Caco-2 (cell line): ENCODE measurements at regions not wholly inside any gene's neighbourhood (a gene's known extent, or its start where the extent isn't known, plus 50 kb on each side); places are given as distances from the start of the nearest gene placed in this dataset.

Experiments
- BruUV-seq: library from RNA; stranded (reverse); fragments of 400-500 nt; replicated peaks from 2 replicates; lab custom pipeline; 2021; lab: Mats Ljungman, UMichigan
- CTCF ChIA-PET: fragments of 300-600 bp; sonication (Branson Sonifier 250); formaldehyde crosslinking; loops from one replicate; lab custom pipeline; 2022; ENCODE audit warnings: antibody characterized with exemption; lab: Charles Lee
- POLR2A ChIA-PET: fragments of 300-600 bp; sonication (Branson Sonifier 250); formaldehyde crosslinking; loops from one replicate; lab custom pipeline; 2022; ENCODE audit warnings: antibody characterized with exemption; lab: Charles Lee
- DNase-seq, 2 experiments: peaks; one replicate each; pipeline versions ENCODE4 v3.0.0 to v3.0.0-alpha.2; 2020 to 2022
- H3K27me3 ChIP-seq: replicated peaks from 2 replicates; pipeline ENCODE4 v1.6.0; 2011; ENCODE audit warnings: low read length; ENCODE audit not compliant: control insufficient read depth, insufficient read depth
- H3K36me3 ChIP-seq: 2 replicates; pipeline ENCODE4 v1.5.1; 2011; ENCODE audit warnings: low read length; ENCODE audit not compliant: control insufficient read depth, insufficient read depth
- H3K4me1 ChIP-seq: fragments of 250-450 bp; sonication (Bioruptor Pico); 2 replicates; pipeline ENCODE4 v1.5.1; 2020; ENCODE audit warnings: mild to moderate bottlenecking
- H3K4me3 ChIP-seq: 2 replicates; pipeline ENCODE4 v1.5.1; 2011; ENCODE audit warnings: low read depth, mild to moderate bottlenecking, control low read depth, low read length
- H3K9me3 ChIP-seq: fragments of 250-450 bp; sonication (Bioruptor Pico); 2 replicates; pipeline ENCODE4 v1.5.1; 2020; ENCODE audit warnings: mild to moderate bottlenecking, moderate library complexity
- H3K27ac Mint-ChIP-seq: one replicate; pipeline ENCODE4 v1.8.0; 2022; ENCODE audit warnings: mixed read lengths; ENCODE audit not compliant: unreplicated experiment
- H3K27me3 Mint-ChIP-seq: one replicate; pipeline ENCODE4 v1.8.0; 2022; ENCODE audit warnings: mixed read lengths; ENCODE audit not compliant: insufficient read depth, unreplicated experiment
- H3K36me3 Mint-ChIP-seq: one replicate; pipeline ENCODE4 v1.8.0; 2022; ENCODE audit warnings: mild to moderate bottlenecking, mixed read lengths; ENCODE audit not compliant: insufficient read depth, unreplicated experiment
- H3K4me1 Mint-ChIP-seq: one replicate; pipeline ENCODE4 v1.8.0; 2022; ENCODE audit warnings: low read depth, mixed read lengths; ENCODE audit not compliant: unreplicated experiment
- H3K4me3 Mint-ChIP-seq: one replicate; pipeline ENCODE4 v1.8.0; 2022; ENCODE audit warnings: mild to moderate bottlenecking, moderate library complexity, mixed read lengths; ENCODE audit not compliant: unreplicated experiment
- H3K9me3 Mint-ChIP-seq: one replicate; pipeline ENCODE4 v1.8.0; 2022; ENCODE audit warnings: mixed read lengths; ENCODE audit not compliant: unreplicated experiment
- intact Hi-C: fragments of 100-400 bp; cut with micrococcal nuclease; formaldehyde crosslinking; loops from one replicate; pipeline ENCODE4 v1.10.0; 2022; ENCODE audit not compliant: unreplicated experiment
- TF ChIP-seq, protein P1 (sequence below), 2 experiments: fragments of 200-600 bp in 1 of 2; IDR thresholded peaks; 1 replicate in 1 of 2; 2 replicates in 1 of 2; pipeline versions ENCODE4 v1.5.1 to v1.8.0; 2011 to 2022; ENCODE audit warnings: antibody characterized with exemption in 1 of 2, control low read depth in 1 of 2, inconsistent platforms in 1 of 2, low read depth in 1 of 2, low read length in 1 of 2, mild to moderate bottlenecking in 1 of 2, moderate library complexity in 1 of 2; ENCODE audit not compliant: insufficient read depth in 1 of 2, severe bottlenecking in 1 of 2, unreplicated experiment in 1 of 2

DNA sequence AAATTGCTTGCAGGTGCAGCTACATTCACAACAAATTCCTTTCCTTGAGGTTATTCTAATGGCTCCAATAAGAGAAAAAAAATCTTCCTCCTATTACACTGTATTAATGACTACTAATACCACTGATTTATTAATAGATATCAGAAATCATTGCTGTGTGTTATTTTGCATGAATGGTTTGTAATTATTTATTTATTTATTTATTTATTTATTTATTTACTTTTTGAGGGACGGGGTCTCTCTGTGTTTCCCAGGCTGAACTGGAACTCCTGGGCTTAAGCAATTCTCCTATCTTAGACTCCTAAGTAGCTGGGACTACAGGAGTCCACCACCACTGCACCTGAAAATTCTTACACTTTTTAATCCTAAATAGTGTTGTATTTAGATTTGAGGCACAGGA is 390.4 kb downstream of the SI start:
- BruUV-seq: no TSS peak
- Histone ChIP-seq H3K9me3 (no peaks in the 10 kb centered on the region), H3K27me3 (no peaks in the 10 kb centered on the region), H3K4me1 (no peaks in the 10 kb centered on the region), H3K36me3 (no peaks in the 10 kb centered on the region), H3K4me3 (no peak overlapping the region)
- H3K4me1 Mint-ChIP-seq: no peaks in the 10 kb centered on the region
- TF ChIP-seq, protein P1, sequence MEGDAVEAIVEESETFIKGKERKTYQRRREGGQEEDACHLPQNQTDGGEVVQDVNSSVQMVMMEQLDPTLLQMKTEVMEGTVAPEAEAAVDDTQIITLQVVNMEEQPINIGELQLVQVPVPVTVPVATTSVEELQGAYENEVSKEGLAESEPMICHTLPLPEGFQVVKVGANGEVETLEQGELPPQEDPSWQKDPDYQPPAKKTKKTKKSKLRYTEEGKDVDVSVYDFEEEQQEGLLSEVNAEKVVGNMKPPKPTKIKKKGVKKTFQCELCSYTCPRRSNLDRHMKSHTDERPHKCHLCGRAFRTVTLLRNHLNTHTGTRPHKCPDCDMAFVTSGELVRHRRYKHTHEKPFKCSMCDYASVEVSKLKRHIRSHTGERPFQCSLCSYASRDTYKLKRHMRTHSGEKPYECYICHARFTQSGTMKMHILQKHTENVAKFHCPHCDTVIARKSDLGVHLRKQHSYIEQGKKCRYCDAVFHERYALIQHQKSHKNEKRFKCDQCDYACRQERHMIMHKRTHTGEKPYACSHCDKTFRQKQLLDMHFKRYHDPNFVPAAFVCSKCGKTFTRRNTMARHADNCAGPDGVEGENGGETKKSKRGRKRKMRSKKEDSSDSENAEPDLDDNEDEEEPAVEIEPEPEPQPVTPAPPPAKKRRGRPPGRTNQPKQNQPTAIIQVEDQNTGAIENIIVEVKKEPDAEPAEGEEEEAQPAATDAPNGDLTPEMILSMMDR (IDR thresholded peaks at IDR 0.05; ENCODE audit: insufficient read depth in 1 of 2, low read depth in 1 of 2, low read length in 1 of 2, severe bottlenecking in 1 of 2, unreplicated experiment in 1 of 2): no peak
- no peaks in the 10 kb centered on the region for H3K36me3 Mint-ChIP-seq
- no peak overlapping the region for H3K27ac Mint-ChIP-seq
- no peak for DNase-seq
- ChIA-PET POLR2A (no interaction called here), CTCF (no interaction called here)
- intact Hi-C loops: no loop called here
- no peaks in the 10 kb centered on the region for H3K27me3 Mint-ChIP-seq
- no peak overlapping the region for H3K4me3 Mint-ChIP-seq
- no peaks in the 10 kb centered on the region for H3K9me3 Mint-ChIP-seq

GRCh38 chr3:164687211-164687610 is 391.1 kb downstream of the SI start:
- no peak for DNase-seq
- H3K4me1 ChIP-seq: no peaks in the 10 kb centered on the region
- no peak overlapping the region for H3K4me3 ChIP-seq
- ChIA-PET CTCF (no interaction called here), POLR2A (no interaction called here)
- Mint-ChIP-seq H3K4me1 (no peaks in the 10 kb centered on the region), H3K4me3 (no peak overlapping the region), H3K27ac (no peak overlapping the region), H3K27me3 (no peaks in the 10 kb centered on the region), H3K9me3 (no peaks in the 10 kb centered on the region), H3K36me3 (no peaks in the 10 kb centered on the region)
- H3K27me3 ChIP-seq: no peaks in the 10 kb centered on the region
- no peaks in the 10 kb centered on the region for H3K36me3 ChIP-seq
- TF ChIP-seq, protein P1 (IDR thresholded peaks at IDR 0.05; ENCODE audit: insufficient read depth in 1 of 2, low read depth in 1 of 2, low read length in 1 of 2, severe bottlenecking in 1 of 2, unreplicated experiment in 1 of 2): no peak
- no peaks in the 10 kb centered on the region for H3K9me3 ChIP-seq
- BruUV-seq: no TSS peak
- intact Hi-C loops: no loop called here

DNA sequence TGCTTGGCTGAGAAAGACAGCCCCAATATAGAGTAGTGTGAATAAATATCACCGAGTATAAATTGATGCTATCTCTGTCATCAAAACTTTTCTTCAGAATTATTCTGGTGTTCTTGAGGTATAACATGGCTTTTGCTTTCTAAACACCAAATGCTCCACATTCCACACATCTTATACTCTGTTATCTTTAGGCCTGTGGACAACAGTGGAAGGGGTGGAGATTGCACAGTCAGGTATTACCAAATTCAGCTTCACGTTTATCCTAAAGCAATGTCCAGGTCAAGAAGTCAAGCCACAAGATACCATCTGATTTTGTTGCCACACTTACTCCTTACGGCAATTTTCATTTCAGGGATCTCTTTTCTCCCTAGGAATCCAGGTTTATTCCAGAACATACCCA is 394.8 kb downstream of the SI start:
- Histone ChIP-seq H3K9me3 (no peaks in the 10 kb centered on the region), H3K36me3 (no peaks in the 10 kb centered on the region), H3K4me3 (no peak overlapping the region), H3K27me3 (no peaks in the 10 kb centered on the region), H3K4me1 (no peaks in the 10 kb centered on the region)
- CTCF ChIA-PET: no interaction called here
- no peaks in the 10 kb centered on the region for H3K4me1 Mint-ChIP-seq
- no peaks in the 10 kb centered on the region for H3K9me3 Mint-ChIP-seq
- BruUV-seq: no TSS peak
- intact Hi-C loops: no loop called here
- H3K27me3 Mint-ChIP-seq: no peaks in the 10 kb centered on the region
- H3K36me3 Mint-ChIP-seq: no peaks in the 10 kb centered on the region
- no peak overlapping the region for H3K4me3 Mint-ChIP-seq
- TF ChIP-seq, protein P1 (IDR thresholded peaks at IDR 0.05; ENCODE audit: insufficient read depth in 1 of 2, low read depth in 1 of 2, low read length in 1 of 2, severe bottlenecking in 1 of 2, unreplicated experiment in 1 of 2): no peak
- no peak overlapping the region for H3K27ac Mint-ChIP-seq
- peak in 1 of 2 experiments; percentile 2 for DNase-seq
- POLR2A ChIA-PET: no interaction called here
